Mesenchymal stem cell (in vitro differentiated cells and primary cell): ENCODE measurements at regions not wholly inside any gene's neighbourhood (a gene's known extent, or its start where the extent isn't known, plus 50 kb on each side); places are given as distances from the start of the nearest gene placed in this dataset.

ENCODE experiments used
- DNase-seq: peaks from one replicate; pipeline ENCODE4 v3.0.0-alpha.2; 2013
- H2AFZ ChIP-seq: one replicate; pipeline ENCODE4 v1.6.1; 2013; ENCODE audit warnings: low read depth, mild to moderate bottlenecking, control low read depth, inconsistent platforms, low read length, moderate library complexity
- H2AK5ac ChIP-seq: 2 replicates; pipeline ENCODE4 v1.6.1; 2013; ENCODE audit warnings: low read length, moderate library complexity, mild to moderate bottlenecking, inconsistent platforms; ENCODE audit not compliant: severe bottlenecking
- H2BK120ac ChIP-seq: one replicate; pipeline ENCODE4 v1.6.1; 2013; ENCODE audit warnings: low read depth, mild to moderate bottlenecking, inconsistent platforms, low read length, moderate library complexity
- H2BK12ac ChIP-seq, 2 experiments: one replicate each; pipeline ENCODE4 v1.6.1; 2013; ENCODE audit warnings: inconsistent platforms in 2 of 2, low read length in 2 of 2, mild to moderate bottlenecking in 2 of 2, moderate library complexity in 2 of 2, control low read depth in 1 of 2
- H2BK15ac ChIP-seq: one replicate; pipeline ENCODE4 v1.6.1; 2013; ENCODE audit warnings: mild to moderate bottlenecking, low read depth, inconsistent platforms; ENCODE audit not compliant: poor library complexity, severe bottlenecking
- H2BK5ac ChIP-seq: 2 replicates; pipeline ENCODE4 v1.6.1; 2013; ENCODE audit warnings: low read depth, mild to moderate bottlenecking, low read length, control low read depth, inconsistent platforms; ENCODE audit not compliant: poor library complexity, severe bottlenecking
- H3K14ac ChIP-seq, 2 experiments: one replicate each; pipeline ENCODE4 v1.6.1; 2013; ENCODE audit warnings: inconsistent platforms in 2 of 2, low read length in 2 of 2, control low read depth in 1 of 2, mild to moderate bottlenecking in 1 of 2, moderate library complexity in 1 of 2
- H3K18ac ChIP-seq, 2 experiments: one replicate each; pipeline ENCODE4 v1.6.1; 2013; ENCODE audit warnings: inconsistent platforms in 2 of 2, low read length in 2 of 2, control low read depth in 1 of 2, low read depth in 1 of 2, mild to moderate bottlenecking in 1 of 2
- H3K23ac ChIP-seq, 2 experiments: one replicate each; pipeline ENCODE4 v1.6.1; 2013; ENCODE audit warnings: inconsistent platforms in 2 of 2, low read length in 2 of 2, mild to moderate bottlenecking in 2 of 2, moderate library complexity in 2 of 2, control low read depth in 1 of 2
- H3K27ac ChIP-seq: 2 replicates; pipeline ENCODE4 v1.5.1; 2013; ENCODE audit warnings: mild to moderate bottlenecking, moderate library complexity, low read length, control low read depth, inconsistent platforms; ENCODE audit not compliant: poor library complexity, severe bottlenecking
- H3K27me3 ChIP-seq, 2 experiments: 2 replicates each; pipeline versions ENCODE4 v1.6.1 to v1.7.0; 2013; ENCODE audit warnings: low read length in 2 of 2, mild to moderate bottlenecking in 2 of 2, moderate library complexity in 2 of 2, control low read depth in 1 of 2, inconsistent platforms in 1 of 2; ENCODE audit not compliant: control insufficient read depth in 1 of 2, insufficient read depth in 1 of 2
- H3K36me3 ChIP-seq, 2 experiments: 2 replicates each; pipeline versions ENCODE4 v1.6.1 to v1.7.0; 2013; ENCODE audit warnings: low read length in 2 of 2, control low read depth in 1 of 2, inconsistent platforms in 1 of 2, low read depth in 1 of 2, mild to moderate bottlenecking in 1 of 2; ENCODE audit not compliant: insufficient read depth in 2 of 2, control insufficient read depth in 1 of 2
- H3K4ac ChIP-seq, 2 experiments: one replicate each; pipeline ENCODE4 v1.6.1; 2013; ENCODE audit warnings: inconsistent platforms in 2 of 2, low read length in 2 of 2, mild to moderate bottlenecking in 2 of 2, moderate library complexity in 2 of 2, control low read depth in 1 of 2, low read depth in 1 of 2
- H3K4me1 ChIP-seq: 2 replicates; pipeline ENCODE4 v1.6.1; 2013; ENCODE audit warnings: low read depth, low read length, control low read depth; ENCODE audit not compliant: control insufficient read depth, insufficient read depth
- H3K4me2 ChIP-seq: 2 replicates; pipeline ENCODE4 v1.6.1; 2013; ENCODE audit warnings: low read length, mild to moderate bottlenecking, inconsistent platforms; ENCODE audit not compliant: poor library complexity, severe bottlenecking
- H3K4me3 ChIP-seq, 2 experiments: 2 replicates each; pipeline versions ENCODE4 v1.5.1 to v1.7.0; 2013; ENCODE audit warnings: low read length in 2 of 2, mild to moderate bottlenecking in 2 of 2, control low read depth in 1 of 2, low read depth in 1 of 2; ENCODE audit not compliant: insufficient read depth in 1 of 2
- H3K79me1 ChIP-seq: replicated peaks from 2 replicates; pipeline ENCODE4 v1.6.1; 2013; ENCODE audit warnings: mild to moderate bottlenecking, control low read depth, low read length, inconsistent platforms; ENCODE audit not compliant: poor library complexity, severe bottlenecking
- H3K9ac ChIP-seq: 2 replicates; pipeline ENCODE4 v1.7.0; 2013; ENCODE audit warnings: mild to moderate bottlenecking, low read length, moderate library complexity
- H3K9me3 ChIP-seq: 2 replicates; pipeline ENCODE4 v1.7.0; 2013; ENCODE audit warnings: mild to moderate bottlenecking, low read length; ENCODE audit not compliant: control insufficient read depth
- H4K8ac ChIP-seq: one replicate; pipeline ENCODE4 v1.6.1; 2013; ENCODE audit warnings: inconsistent platforms, mild to moderate bottlenecking, low read length, moderate library complexity
- H4K91ac ChIP-seq: one replicate; pipeline ENCODE4 v1.6.1; 2013; ENCODE audit warnings: mild to moderate bottlenecking, low read length, inconsistent platforms
- WGBS: methylation state at CpG from one replicate; pipeline ENCODE4 v1.1.7; 2013; ENCODE audit warnings: mixed read lengths; 5-methylcytosine and 5-hydroxymethylcytosine counted together

- no peak overlapping the region for H3K18ac ChIP-seq
- no peaks in the 10 kb centered on the region for H3K27me3 ChIP-seq
- no peak overlapping the region for H3K4me2 ChIP-seq
- no peak overlapping the region for H4K8ac ChIP-seq
- H2BK15ac ChIP-seq = no peak overlapping the region
- no peak for DNase-seq
- no peak overlapping the region for H3K9ac ChIP-seq
- H4K91ac ChIP-seq = no peak overlapping the region
- no peak overlapping the region for H2BK120ac ChIP-seq
- peak overlapping the region in 1 of 2 experiments; percentile 9 for H3K14ac ChIP-seq
- no peaks in the 10 kb centered on the region for H3K36me3 ChIP-seq
- no peak overlapping the region for H3K27ac ChIP-seq
- WGBS = 78% methylated on average over 3 of the region's 4 CpGs
- H2BK5ac ChIP-seq = no peak overlapping the region
- H2AFZ ChIP-seq = no peak overlapping the region
- no peak overlapping the region for H3K23ac ChIP-seq
- no peak overlapping the region for H2AK5ac ChIP-seq
- no peak overlapping the region for H3K4me3 ChIP-seq
- H3K79me1 ChIP-seq = no peaks in the 10 kb centered on the region
- no peaks in the 10 kb centered on the region for H3K9me3 ChIP-seq
- H3K4me1 ChIP-seq = peaks cover 8% of the 10 kb centered on the region
- H3K4ac ChIP-seq = no peak overlapping the region
- H2BK12ac ChIP-seq = peak overlapping the region in 1 of 2 experiments; percentile 15
Observed at GRCh38 chr5:147170603-147171002, 64.2 kb upstream of the STK32A start.

GRCh38 chr5:147174671-147175265, 60.1 kb upstream of the STK32A start:
- Histone ChIP-seq H2AK5ac (no peak overlapping the region), H3K9ac (no peak overlapping the region), H3K18ac (no peak overlapping the region), H3K9me3 (no peaks in the 10 kb centered on the region), H3K36me3 (no peaks in the 10 kb centered on the region), H3K79me1 (no peaks in the 10 kb centered on the region), H4K91ac (no peak overlapping the region), H4K8ac (no peak overlapping the region), H3K23ac (no peak overlapping the region), H2BK120ac (no peak overlapping the region), H2BK15ac (no peak overlapping the region), H3K4me3 (no peak overlapping the region), H2BK12ac (no peak overlapping the region), H3K4me1 (peaks cover 8% of the 10 kb centered on the region), H3K27ac (no peak overlapping the region), H3K4ac (no peak overlapping the region), H3K4me2 (no peak overlapping the region), H2BK5ac (no peak overlapping the region), H2AFZ (no peak overlapping the region), H3K27me3 (no peaks in the 10 kb centered on the region), H3K14ac (no peak overlapping the region)
- no peak for DNase-seq
- WGBS = 100% methylated on average over 2 of the region's 2 CpGs

DNA sequence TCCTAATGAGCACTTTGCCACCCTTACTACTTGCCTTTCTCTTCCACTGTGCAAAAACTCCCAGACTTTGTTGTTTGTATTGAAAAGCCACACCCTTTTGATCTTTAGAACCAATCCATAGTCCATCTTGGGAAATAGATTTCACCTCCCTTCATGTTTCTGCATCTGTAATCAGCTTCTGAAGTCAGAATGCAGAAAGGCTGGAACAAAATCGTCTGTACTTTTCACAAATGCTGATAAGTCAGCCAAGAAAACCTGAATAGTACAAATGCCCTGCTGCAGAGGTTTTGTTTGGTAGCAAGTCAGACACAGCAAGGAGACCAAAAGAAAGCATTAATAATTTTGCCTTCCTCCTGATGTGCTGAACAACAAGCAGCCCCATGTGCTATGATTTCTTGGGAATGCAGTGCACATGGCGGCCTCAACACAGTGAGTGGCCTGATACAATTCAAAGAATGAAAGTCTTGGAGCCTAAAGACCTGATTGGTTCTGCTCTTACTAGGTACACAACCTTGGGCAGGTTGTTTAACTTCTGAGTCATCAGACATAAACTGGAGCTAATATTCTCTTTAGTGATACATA, 59.2 kb upstream of the STK32A start:
- Histone ChIP-seq H3K9me3 (no peaks in the 10 kb centered on the region), H2AK5ac (no peak overlapping the region), H3K4me1 (peaks cover 5% of the 10 kb centered on the region), H2BK12ac (no peak overlapping the region), H2BK5ac (no peak overlapping the region), H3K79me1 (no peaks in the 10 kb centered on the region), H4K91ac (no peak overlapping the region), H3K27ac (no peak overlapping the region), H4K8ac (no peak overlapping the region), H2BK120ac (no peak overlapping the region), H3K27me3 (no peaks in the 10 kb centered on the region), H3K4me2 (no peak overlapping the region), H3K4me3 (no peak overlapping the region), H3K14ac (no peak overlapping the region), H3K23ac (no peak overlapping the region), H2BK15ac (no peak overlapping the region), H3K18ac (no peak overlapping the region), H3K9ac (no peak overlapping the region), H2AFZ (no peak overlapping the region), H3K4ac (no peak overlapping the region), H3K36me3 (no peaks in the 10 kb centered on the region)
- no peak for DNase-seq
- 86% methylated on average over 2 of the region's 2 CpGs for WGBS

GRCh38 chr5:147176422-147176821, 58.4 kb upstream of the STK32A start:
- 97% methylated on average over 4 of the region's 4 CpGs for WGBS
- no peaks in the 10 kb centered on the region for H3K36me3 ChIP-seq

More at GRCh38 chr5:147176422-147176821, 58.4 kb upstream of the STK32A start:
- Histone ChIP-seq H4K8ac (no peak overlapping the region), H2AFZ (no peak overlapping the region), H2BK12ac (no peak overlapping the region), H3K4ac (no peak overlapping the region), H3K18ac (no peak overlapping the region), H3K14ac (no peak overlapping the region), H4K91ac (no peak overlapping the region), H3K4me1 (peaks cover 4% of the 10 kb centered on the region), H3K27me3 (no peaks in the 10 kb centered on the region), H3K4me2 (no peak overlapping the region), H3K9me3 (no peaks in the 10 kb centered on the region), H3K4me3 (no peak overlapping the region), H2BK15ac (no peak overlapping the region), H3K9ac (no peak overlapping the region), H3K27ac (peak overlapping the region; percentile 95), H2BK5ac (no peak overlapping the region), H2AK5ac (peak overlapping the region; percentile 96), H3K79me1 (no peaks in the 10 kb centered on the region), H3K23ac (no peak overlapping the region), H2BK120ac (no peak overlapping the region)
- no peak for DNase-seq
